ENCODE measurements at regions not wholly inside any gene's neighbourhood (a gene's known extent, or its start where the extent isn't known, plus 50 kb on each side); places are given as distances from the start of the nearest gene placed in this dataset.

DNA sequence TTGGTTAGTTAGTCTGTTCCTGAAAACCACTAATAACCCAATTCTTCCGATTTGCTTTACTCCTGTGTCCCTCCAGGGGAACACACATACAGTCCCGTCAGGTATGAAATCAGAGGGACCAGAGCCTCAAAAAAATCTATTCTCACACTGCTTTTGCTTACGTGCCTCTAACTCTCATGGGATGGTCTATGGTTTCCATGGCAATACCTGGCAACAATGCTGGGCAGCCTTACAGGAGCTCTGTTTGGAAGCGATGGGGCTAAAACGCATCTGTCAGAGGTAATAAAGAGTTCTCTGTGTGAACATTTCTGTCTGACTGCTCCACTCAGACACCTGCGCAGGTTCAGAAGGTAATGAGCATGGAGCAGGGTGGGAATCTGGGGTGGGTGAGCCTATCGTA is 376.2 kb downstream of the GXYLT1 start:
- H2AFZ ChIP-seq (ENCODE audit: low read depth, low read length): no peak overlapping the region
- no peaks in the 10 kb centered on the region for H3K9me1 ChIP-seq (ENCODE audit: control insufficient read depth, insufficient read depth, low read length)
- no peak for TF ChIP-seq TRIM24 (IDR thresholded peaks at IDR 0.05)
- no peak for TF ChIP-seq SPI1 (IDR thresholded peaks at IDR 0.05; ENCODE audit: borderline replicate concordance, low read depth, low read length)
- TF ChIP-seq MTA2 (IDR thresholded peaks at IDR 0.05; ENCODE audit: low read depth): no peak
- no peak for TF ChIP-seq HDAC6 (IDR thresholded peaks at IDR 0.05; ENCODE audit: low read depth, low read length)
- TF ChIP-seq ZNF143 (CRISPR knock-in tag; IDR thresholded peaks at IDR 0.05): no peak
- no peak for TF ChIP-seq STAG1 (CRISPR knock-in tag; IDR thresholded peaks at IDR 0.05; ENCODE audit: borderline replicate concordance)
- no peak for TF ChIP-seq ZNF830 (CRISPR knock-in tag; IDR thresholded peaks at IDR 0.05)
- TF ChIP-seq RBM15 (IDR thresholded peaks at IDR 0.05; ENCODE audit: insufficient read depth, low read length): no peak
- no peak for TF ChIP-seq DIDO1 (tag; IDR thresholded peaks at IDR 0.05; ENCODE audit: low read depth)
- no peak for TF ChIP-seq OTX1 (CRISPR knock-in tag; IDR thresholded peaks at IDR 0.05)
- no peak for TF ChIP-seq ZKSCAN1 (IDR thresholded peaks at IDR 0.05; ENCODE audit: low read depth, low read length)
- no peak for TF ChIP-seq PHB (CRISPR knock-in tag; IDR thresholded peaks at IDR 0.05)
- TF ChIP-seq SMARCB1 (IDR thresholded peaks at IDR 0.05; ENCODE audit: insufficient read length, low read depth): no peak
- TF ChIP-seq, protein P1, sequence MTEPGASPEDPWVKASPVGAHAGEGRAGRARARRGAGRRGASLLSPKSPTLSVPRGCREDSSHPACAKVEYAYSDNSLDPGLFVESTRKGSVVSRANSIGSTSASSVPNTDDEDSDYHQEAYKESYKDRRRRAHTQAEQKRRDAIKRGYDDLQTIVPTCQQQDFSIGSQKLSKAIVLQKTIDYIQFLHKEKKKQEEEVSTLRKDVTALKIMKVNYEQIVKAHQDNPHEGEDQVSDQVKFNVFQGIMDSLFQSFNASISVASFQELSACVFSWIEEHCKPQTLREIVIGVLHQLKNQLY (CRISPR knock-in tag; conservative IDR thresholded peaks at IDR 0.05): no peak
- no peak for TF ChIP-seq BRD9 (IDR thresholded peaks at IDR 0.05; ENCODE audit: low read depth, partially characterized antibody)
- TF ChIP-seq ZKSCAN3 (CRISPR knock-in tag; IDR thresholded peaks at IDR 0.05): no peak
- TF ChIP-seq ELK3 (CRISPR knock-in tag; IDR thresholded peaks at IDR 0.05): no peak
- TF ChIP-seq MYNN (IDR thresholded peaks at IDR 0.05): no peak
- no peak for TF ChIP-seq MYNN (CRISPR knock-in tag; IDR thresholded peaks at IDR 0.05)
- TF ChIP-seq NR1H2 (CRISPR knock-in tag; IDR thresholded peaks at IDR 0.05): no peak
- no peak overlapping the region for H3K4me2 ChIP-seq (ENCODE audit: insufficient read depth, low read length)
- no peak overlapping the region for H3K27ac ChIP-seq (ENCODE audit: extremely low read depth, low read depth, low read length)
- DNase-seq (ENCODE audit: extremely low read depth in 1 of 4, low spot score in 3 of 4) (no peak), ATAC-seq (no peak), FAIRE-seq (no peak)
- ChIA-PET CTCF (ENCODE audit: low intra/inter-chr PET ratio) (no interaction called here), POLR2A (no interaction called here)
- WGBS (ENCODE audit: insufficient coverage, low coverage, missing lambda C conversion rate): 2% methylated on average over 6 of the region's 7 CpGs
- intact Hi-C loops (cut with micrococcal nuclease) (no loop called here), in situ Hi-C loops (cut with MboI) (no loop called here)
- no peak overlapping the region for H3K4me3 ChIP-seq
- no peaks in the 10 kb centered on the region for H3K27me3 ChIP-seq (ENCODE audit: control insufficient read depth in 2 of 2, insufficient read depth in 2 of 2, low read length in 2 of 2)
- no peaks in the 10 kb centered on the region for H3K9me3 ChIP-seq (replicated peaks; ENCODE audit: control insufficient read depth, insufficient read depth, low read depth, low read length)
- H3K4me1 ChIP-seq (replicated peaks in 1 of 2; ENCODE audit: control insufficient read depth in 2 of 2, insufficient read depth in 2 of 2, low read length in 2 of 2): no peaks in the 10 kb centered on the region
- H3K79me2 ChIP-seq (ENCODE audit: control insufficient read depth, insufficient read depth, low read length): no peaks in the 10 kb centered on the region
- H3K9ac ChIP-seq (ENCODE audit: insufficient read depth in 1 of 2, low read depth in 2 of 2, low read length in 2 of 2): no peak overlapping the region
- H4K20me1 ChIP-seq (replicated peaks; ENCODE audit: control insufficient read depth, insufficient read depth, low read length): no peaks in the 10 kb centered on the region
- H3K36me3 ChIP-seq (ENCODE audit: control insufficient read depth, insufficient read depth, low read length): no peaks in the 10 kb centered on the region
- no TSS peak for BruUV-seq (replicated peaks)

All from K562 (cell line).